ENCODE measurements at regions not wholly inside any gene's neighbourhood (a gene's known extent, or its start where the extent isn't known, plus 50 kb on each side); places are given as distances from the start of the nearest gene placed in this dataset.
"Not testable (repeated sequence)": the region's sequence is repeated elsewhere in the genome, so short reads cannot be mapped to it uniquely, and the experiment has no call there.

- DNase-seq (ENCODE audit: extremely low spot score, insufficient read length, low read depth): no peak
- FAIRE-seq: no peak
These were observed 52.4 kb downstream of the ELAPOR2 start for GRCh38 chr7:87007038-87007437.

DNA sequence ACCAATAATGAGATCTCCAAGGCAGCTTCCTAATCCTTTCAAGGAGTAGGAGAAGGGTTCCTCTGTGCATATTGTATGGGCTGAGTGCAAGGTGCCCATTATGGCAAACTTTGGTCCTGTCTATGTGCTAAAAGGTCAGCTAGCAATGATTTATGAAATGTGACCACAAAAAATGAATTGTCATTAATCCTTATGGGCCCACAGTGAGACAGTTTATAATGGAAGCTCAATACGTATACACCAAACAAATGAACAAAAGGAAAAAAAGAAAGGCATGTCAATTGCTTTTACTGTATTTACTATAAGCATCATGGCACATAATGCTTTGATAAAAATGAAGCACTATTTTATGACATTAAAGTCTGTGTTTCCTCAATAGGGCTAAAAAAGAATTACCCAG, 54.5 kb downstream of the ELAPOR2 start:
- DNase-seq (ENCODE audit: extremely low spot score, insufficient read length, low read depth) (no peak), FAIRE-seq (no peak)

DNA sequence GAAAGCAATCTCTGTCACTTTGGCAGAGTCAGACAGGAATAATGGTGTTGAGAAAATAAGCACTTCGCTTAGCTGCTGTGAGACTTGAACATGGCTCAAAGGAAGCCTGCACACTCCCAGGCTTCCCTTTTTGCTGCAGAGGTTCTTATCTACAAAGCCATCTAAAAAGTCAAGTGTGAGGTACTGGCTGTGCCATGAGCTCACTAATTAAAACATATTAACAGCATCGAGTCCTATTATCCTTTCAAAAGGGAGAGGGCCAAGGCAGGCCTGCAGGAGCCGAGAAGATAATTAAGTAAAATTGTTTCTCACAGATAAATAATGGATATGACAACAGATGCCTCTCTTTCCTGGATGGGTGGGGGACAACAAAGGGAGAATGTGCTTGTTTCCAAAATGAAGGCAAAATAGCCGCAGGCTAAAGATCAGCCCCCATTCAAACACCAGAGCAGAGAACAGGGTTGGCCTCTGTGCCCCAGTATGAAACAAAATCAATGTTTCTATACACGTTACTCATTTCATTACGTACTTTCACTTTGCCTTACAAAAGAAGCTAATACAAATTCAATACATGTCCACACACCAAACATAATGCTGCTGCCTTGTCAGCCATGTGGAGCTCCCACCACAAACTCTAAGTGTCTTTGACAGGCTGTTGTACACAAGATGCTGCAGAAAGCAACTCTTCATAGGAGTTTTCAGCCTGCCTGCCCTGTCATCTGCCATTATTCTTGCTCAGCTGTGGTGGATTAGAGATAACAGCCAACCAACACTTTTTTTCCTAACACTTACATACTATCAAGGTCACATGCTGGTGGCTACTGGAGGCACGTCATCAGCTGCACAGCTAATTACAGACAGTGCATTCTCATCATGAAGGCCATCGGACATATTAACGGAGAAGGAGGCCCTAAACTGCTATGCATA, 55.3 kb downstream of the ELAPOR2 start:
- FAIRE-seq: no peak
- DNase-seq (ENCODE audit: extremely low spot score, insufficient read length, low read depth): no peak

DNA sequence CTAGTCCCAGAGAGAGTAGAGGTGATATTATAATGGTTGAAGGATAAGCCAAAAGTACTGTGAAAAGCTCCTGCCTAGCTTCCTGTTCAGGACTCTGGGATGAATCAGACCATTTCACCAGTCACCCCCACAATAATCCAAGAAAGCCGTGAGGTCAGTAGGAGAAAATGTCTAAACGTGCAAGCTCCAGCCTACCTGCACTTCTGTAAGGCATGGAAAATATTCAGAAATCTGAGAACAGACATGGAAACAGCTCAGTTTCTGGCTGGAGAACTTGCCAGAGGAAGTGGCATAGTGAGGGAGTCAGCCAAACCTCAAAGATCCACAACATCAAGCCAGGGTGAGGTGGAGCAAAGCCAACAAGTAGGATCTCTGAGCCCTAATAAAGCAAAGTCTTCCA, 58.2 kb downstream of the ELAPOR2 start:
- FAIRE-seq (no peak), DNase-seq (ENCODE audit: extremely low spot score, insufficient read length, low read depth) (no peak)

- DNase-seq (ENCODE audit: extremely low spot score, insufficient read length, low read depth) (no peak), FAIRE-seq (no peak)
These were observed 59.1 kb downstream of the ELAPOR2 start for GRCh38 chr7:87000344-87000743.

DNA sequence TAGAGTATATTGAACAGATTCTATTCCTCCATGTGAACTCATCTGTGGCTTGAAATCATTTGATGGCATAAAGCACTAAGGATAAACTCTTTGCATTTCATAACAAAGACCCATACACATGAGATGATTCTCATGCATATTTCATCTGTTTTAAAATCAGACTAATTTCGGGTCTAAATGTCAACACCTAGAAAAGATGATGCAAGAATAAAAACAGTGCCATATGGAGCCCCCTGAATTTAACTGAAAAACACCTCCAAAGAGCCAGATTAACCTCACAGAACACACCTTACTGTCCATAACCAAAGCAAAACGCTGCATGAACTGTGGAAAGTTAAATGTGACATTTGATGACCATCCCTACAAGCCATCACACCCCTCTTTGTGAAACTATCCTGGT, 59.7 kb downstream of the ELAPOR2 start:
- no peak for FAIRE-seq
- no peak for DNase-seq (ENCODE audit: extremely low spot score, insufficient read length, low read depth)

DNA sequence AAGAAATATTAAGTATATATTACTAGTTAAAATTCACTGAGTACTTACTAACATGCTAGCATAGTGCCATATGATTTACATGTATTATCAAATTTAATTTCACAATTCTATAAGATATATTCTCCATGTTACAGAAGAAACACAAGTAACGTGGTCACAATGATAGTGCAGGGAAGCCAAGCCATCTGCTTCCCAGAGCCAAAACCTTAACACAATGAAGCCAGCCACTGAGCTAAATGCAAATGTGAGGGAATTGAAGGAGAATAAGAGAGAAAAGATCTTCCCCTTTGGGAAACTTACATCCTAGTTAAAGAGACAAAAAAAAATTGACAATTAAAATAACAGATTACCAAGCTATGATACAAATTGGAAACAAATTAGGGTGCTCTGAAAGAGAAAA, 63.6 kb downstream of the ELAPOR2 start:
- FAIRE-seq: no peak

DNA sequence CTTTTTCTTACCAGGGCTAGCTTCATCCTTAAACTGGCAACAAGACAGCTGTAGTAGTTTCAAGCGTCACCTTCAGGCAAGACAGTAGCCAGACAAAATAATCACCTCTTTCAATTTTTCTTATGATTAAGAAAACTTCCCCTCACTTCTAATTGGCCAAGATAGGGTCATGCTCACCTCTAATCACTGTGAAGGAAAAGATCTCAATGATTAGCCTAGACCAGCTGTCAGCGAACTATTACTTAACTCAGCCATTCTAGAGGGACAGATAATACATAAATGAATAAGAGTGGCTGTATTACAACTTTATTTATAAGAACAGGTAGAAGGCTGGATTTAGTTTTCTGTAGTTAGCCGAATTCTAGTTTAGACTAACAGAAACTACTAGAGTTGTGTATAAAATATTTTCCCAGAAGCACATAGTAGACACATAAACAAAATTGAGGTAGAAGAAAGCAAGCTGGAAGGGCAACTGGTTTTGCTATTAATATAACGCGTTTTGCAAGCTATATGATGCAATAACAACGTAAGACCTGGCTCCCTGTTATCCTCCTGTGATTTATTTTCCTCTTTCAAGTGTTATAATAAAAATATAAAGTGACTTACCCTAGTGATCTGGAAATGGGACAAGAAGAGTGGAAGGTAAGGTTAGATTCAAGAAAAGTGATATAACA, 64.3 kb downstream of the ELAPOR2 start:
- FAIRE-seq: no peak
- no peak for DNase-seq (ENCODE audit: extremely low spot score, insufficient read length, low read depth)

More for the DNA sequence above, 63.6 kb downstream of the ELAPOR2 start:
- DNase-seq (ENCODE audit: extremely low spot score, insufficient read length, low read depth): no peak

- no peak for DNase-seq (ENCODE audit: extremely low spot score, insufficient read length, low read depth)
- no peak for FAIRE-seq
These were observed 67.7 kb downstream of the ELAPOR2 start for GRCh38 chr7:86991771-86992191.

DNA sequence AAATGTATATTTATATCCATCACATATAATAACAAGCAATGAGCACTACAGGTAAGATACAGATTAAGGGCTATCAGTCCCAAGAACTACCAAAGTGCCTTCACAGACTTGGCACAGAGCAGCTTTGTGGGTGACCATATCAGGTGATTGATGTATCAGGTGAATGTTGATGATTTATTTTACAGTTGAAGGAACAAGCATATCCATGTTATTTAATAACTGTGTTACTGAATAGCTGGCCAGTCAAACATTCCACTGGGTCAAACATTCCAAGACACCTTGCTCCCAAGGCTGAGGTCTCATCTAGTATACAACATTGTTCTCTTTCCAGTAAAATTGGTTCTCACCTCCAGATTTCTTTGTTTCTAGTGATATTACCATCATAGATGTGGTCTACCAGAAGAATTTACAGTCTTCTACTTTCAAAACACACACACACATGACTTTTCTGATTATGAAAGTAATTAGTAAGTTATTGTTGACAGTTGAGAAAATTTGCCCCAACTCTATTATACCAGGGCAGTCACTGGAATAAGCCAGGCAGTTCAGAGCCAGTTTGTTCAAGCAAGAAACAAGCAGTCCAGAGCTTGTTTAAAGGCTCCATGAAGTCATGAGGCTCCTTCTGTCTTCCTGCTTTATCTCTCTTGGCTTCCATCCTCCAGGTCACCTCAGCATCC, 68.2 kb downstream of the ELAPOR2 start:
- FAIRE-seq (peak; percentile 26), DNase-seq (ENCODE audit: extremely low spot score, insufficient read length, low read depth) (no peak)

- no peak for DNase-seq (ENCODE audit: extremely low spot score, insufficient read length, low read depth)
- no peak for FAIRE-seq
These were observed 70.0 kb downstream of the ELAPOR2 start for GRCh38 chr7:86989407-86989806.

DNA sequence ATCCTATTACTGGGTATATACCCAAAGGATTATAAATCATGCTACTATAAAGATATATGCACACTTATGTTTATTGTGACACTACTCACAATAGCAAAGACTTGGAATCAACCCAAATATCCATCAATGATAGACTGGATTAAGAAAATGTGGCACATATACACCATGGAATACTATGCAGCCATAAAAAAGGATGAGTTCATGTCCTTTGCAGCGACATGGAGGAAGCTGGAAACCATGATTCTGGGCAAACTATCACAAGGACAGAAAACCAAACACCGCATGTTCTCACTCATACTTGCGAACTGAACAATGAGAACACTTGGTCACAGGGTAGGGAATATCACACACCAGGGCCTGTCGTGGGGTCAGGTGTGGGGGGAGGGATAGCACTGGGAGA, 71.6 kb downstream of the ELAPOR2 start:
- FAIRE-seq; DNase-seq (ENCODE audit: extremely low spot score, insufficient read length, low read depth): not testable (repeated sequence)

DNA sequence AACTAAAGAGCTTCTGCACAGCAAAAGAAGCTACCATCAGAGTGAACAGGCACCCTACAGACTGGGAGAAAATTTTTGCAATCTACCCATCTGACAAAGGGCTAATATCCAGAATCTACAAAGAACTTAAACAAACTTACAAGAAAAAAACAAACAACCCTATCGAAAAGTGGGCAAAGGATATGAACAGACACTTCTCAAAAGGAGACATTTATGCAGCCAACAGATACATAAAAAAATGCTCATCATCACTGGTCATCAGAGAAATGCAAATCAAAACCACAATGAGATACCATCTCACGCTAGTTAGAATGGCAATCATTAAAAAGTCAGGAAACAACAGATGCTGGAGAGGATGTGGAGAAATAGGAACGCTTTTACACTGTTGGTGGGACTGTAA, 72.1 kb downstream of the ELAPOR2 start:
- not testable (repeated sequence) for DNase-seq (ENCODE audit: extremely low spot score, insufficient read length, low read depth); FAIRE-seq

- FAIRE-seq; DNase-seq (ENCODE audit: extremely low spot score, insufficient read length, low read depth): not testable (repeated sequence)
These were observed 74.1 kb downstream of the ELAPOR2 start for GRCh38 chr7:86985342-86985741.

GRCh38 chr7:86983654-86984053, 75.8 kb downstream of the ELAPOR2 start:
- not testable (repeated sequence) for FAIRE-seq; DNase-seq (ENCODE audit: extremely low spot score, insufficient read length, low read depth)

GRCh38 chr7:86981937-86982336, 77.5 kb downstream of the ELAPOR2 start:
- FAIRE-seq: not testable (repeated sequence)

DNA sequence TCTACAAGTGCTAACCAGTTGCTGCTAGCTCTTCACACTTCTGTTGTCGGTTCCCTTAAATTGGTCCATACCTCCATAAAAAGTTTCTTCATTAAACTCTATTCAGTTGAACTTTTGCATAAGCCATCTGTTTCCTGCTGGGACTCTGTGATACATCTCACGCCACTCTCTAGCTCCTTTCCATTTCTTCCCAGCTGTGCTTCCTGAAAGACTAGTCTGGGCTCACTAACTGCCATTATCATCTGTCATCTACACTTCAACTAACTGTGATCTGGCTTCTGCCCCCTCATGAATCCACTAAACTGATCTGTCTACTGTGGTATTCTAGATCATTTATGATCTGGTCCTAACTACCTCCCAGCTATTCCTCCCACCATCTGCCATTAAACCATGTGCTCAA, 78.3 kb downstream of the ELAPOR2 start:
- FAIRE-seq (no peak), DNase-seq (ENCODE audit: extremely low spot score, insufficient read length, low read depth) (no peak)

More at GRCh38 chr7:86981937-86982336, 77.5 kb downstream of the ELAPOR2 start:
- DNase-seq (ENCODE audit: extremely low spot score, insufficient read length, low read depth): not testable (repeated sequence)

- no peak for DNase-seq (ENCODE audit: extremely low spot score, insufficient read length, low read depth)
- no peak for FAIRE-seq
These were observed 79.2 kb downstream of the ELAPOR2 start for GRCh38 chr7:86980223-86980622.

GRCh38 chr7:86978808-86979506, 80.5 kb downstream of the ELAPOR2 start:
- no peak for FAIRE-seq
- DNase-seq (ENCODE audit: extremely low spot score, insufficient read length, low read depth): peak; percentile 3

- FAIRE-seq (no peak), DNase-seq (ENCODE audit: extremely low spot score, insufficient read length, low read depth) (no peak)
These were observed 82.5 kb downstream of the ELAPOR2 start for GRCh38 chr7:86976958-86977357.

Data from GM18507 (cell line).